HG03439 (cell line): ENCODE measurements at regions not wholly inside any gene's neighbourhood (a gene's known extent, or its start where the extent isn't known, plus 50 kb on each side); places are given as distances from the start of the nearest gene placed in this dataset.

Experiments
- ATAC-seq: cut with Tn5 transposase; IDR thresholded peaks from one replicate; pipeline ENCODE4 v1.9.1; 2021; ENCODE audit warnings: mild to moderate bottlenecking, moderate library complexity; ENCODE audit not compliant: unreplicated experiment

GRCh38 chr13:74329962-74330361, 195.8 kb upstream of the KLF12 start:
- no peak for ATAC-seq

- no peak for ATAC-seq
Observed at GRCh38 chr13:74325106-74325505, 190.9 kb upstream of the KLF12 start.

GRCh38 chr13:74324338-74324737, 190.1 kb upstream of the KLF12 start:
- no peak for ATAC-seq

- no peak for ATAC-seq
Observed at GRCh38 chr13:74322562-74322961, 188.4 kb upstream of the KLF12 start.

- ATAC-seq = no peak
Observed at GRCh38 chr13:74320282-74320681, 186.1 kb upstream of the KLF12 start.

- no peak for ATAC-seq
Observed at GRCh38 chr13:74316547-74316946, 182.3 kb upstream of the KLF12 start.

GRCh38 chr13:74306496-74306895, 172.3 kb upstream of the KLF12 start:
- ATAC-seq = no peak

- no peak for ATAC-seq
Observed at GRCh38 chr13:74305876-74306275, 171.7 kb upstream of the KLF12 start.

GRCh38 chr13:74301258-74301935, 167.2 kb upstream of the KLF12 start:
- no peak for ATAC-seq

- ATAC-seq = no peak
Observed at GRCh38 chr13:74300162-74300561, 166.0 kb upstream of the KLF12 start.

GRCh38 chr13:74299721-74300120, 165.5 kb upstream of the KLF12 start:
- ATAC-seq = no peak

GRCh38 chr13:74298923-74299322, 164.7 kb upstream of the KLF12 start:
- ATAC-seq = no peak

GRCh38 chr13:74289861-74290773, 155.9 kb upstream of the KLF12 start:
- peak; percentile 93 for ATAC-seq

GRCh38 chr13:74289107-74289506, 154.9 kb upstream of the KLF12 start:
- ATAC-seq = no peak

GRCh38 chr13:74288361-74288911, 154.2 kb upstream of the KLF12 start:
- no peak for ATAC-seq

- ATAC-seq = peak; percentile 29
Observed at GRCh38 chr13:74287724-74288169, 153.5 kb upstream of the KLF12 start.

GRCh38 chr13:74280795-74281490, 146.7 kb upstream of the KLF12 start:
- ATAC-seq = no peak

- ATAC-seq = no peak
Observed at GRCh38 chr13:74280093-74280794, 146.0 kb upstream of the KLF12 start.

GRCh38 chr13:74278901-74279300, 144.7 kb upstream of the KLF12 start:
- no peak for ATAC-seq

- ATAC-seq = no peak
Observed at GRCh38 chr13:74274916-74275315, 140.7 kb upstream of the KLF12 start.

- no peak for ATAC-seq
Observed at GRCh38 chr13:74273581-74273980, 139.4 kb upstream of the KLF12 start.
